ENCODE measurements at regions not wholly inside any gene's neighbourhood (a gene's known extent, or its start where the extent isn't known, plus 50 kb on each side); places are given as distances from the start of the nearest gene placed in this dataset.
A peak's percentile ranks its signal among the peaks of the same experiment; 100 is the strongest.

GRCh38 chr9:82797534-82797933 lies 265.4 kb downstream of the RASEF start:
- peak; percentile 59 for DNase-seq (ENCODE audit: low spot score)
- H3K27ac ChIP-seq: no peak overlapping the region
- no peaks in the 10 kb centered on the region for H3K27me3 ChIP-seq
- TF ChIP-seq CTCF (IDR thresholded peaks at IDR 0.05): no peak
- H3K36me3 ChIP-seq: no peaks in the 10 kb centered on the region
- H3K9me3 ChIP-seq: no peaks in the 10 kb centered on the region
- H3K4me3 ChIP-seq: no peak overlapping the region
- H3K4me1 ChIP-seq: peaks cover 0 to 8% of the 10 kb centered on the region in 2 donors

- TF ChIP-seq CTCF (IDR thresholded peaks at IDR 0.05): no peak
- DNase-seq (ENCODE audit: low spot score): no peak
- no peak overlapping the region for H3K27ac ChIP-seq
Measured at GRCh38 chr9:82799286-82799685, 263.7 kb downstream of the RASEF start.

GRCh38 chr9:82805027-82805426 lies 257.9 kb downstream of the RASEF start:
- H3K9me3 ChIP-seq: no peaks in the 10 kb centered on the region
- no peaks in the 10 kb centered on the region for H3K4me1 ChIP-seq
- no peak overlapping the region for H3K27ac ChIP-seq
- H3K4me3 ChIP-seq: no peak overlapping the region
- no peak for DNase-seq (ENCODE audit: low spot score)
- H3K36me3 ChIP-seq: no peaks in the 10 kb centered on the region
- no peak for TF ChIP-seq CTCF (IDR thresholded peaks at IDR 0.05)
- H3K27me3 ChIP-seq: no peaks in the 10 kb centered on the region

More at GRCh38 chr9:82799286-82799685, 263.7 kb downstream of the RASEF start:
- no peaks in the 10 kb centered on the region for H3K27me3 ChIP-seq
- H3K9me3 ChIP-seq: no peaks in the 10 kb centered on the region
- H3K4me1 ChIP-seq: peaks cover 0 to 8% of the 10 kb centered on the region in 2 donors
- H3K36me3 ChIP-seq: no peaks in the 10 kb centered on the region
- H3K4me3 ChIP-seq: no peak overlapping the region

- Histone ChIP-seq H3K9me3 (no peaks in the 10 kb centered on the region), H3K27ac (no peak overlapping the region), H3K4me3 (no peak overlapping the region), H3K27me3 (no peaks in the 10 kb centered on the region), H3K4me1 (no peaks in the 10 kb centered on the region), H3K36me3 (no peaks in the 10 kb centered on the region)
- TF ChIP-seq CTCF (IDR thresholded peaks at IDR 0.05): no peak
- no peak for DNase-seq (ENCODE audit: low spot score)
Measured at GRCh38 chr9:82808478-82808877, 254.5 kb downstream of the RASEF start.

- Histone ChIP-seq H3K4me3 (no peak overlapping the region), H3K36me3 (no peaks in the 10 kb centered on the region), H3K27me3 (no peaks in the 10 kb centered on the region), H3K9me3 (no peaks in the 10 kb centered on the region), H3K4me1 (no peaks in the 10 kb centered on the region), H3K27ac (no peak overlapping the region)
- no peak for DNase-seq (ENCODE audit: low spot score)
- TF ChIP-seq CTCF (IDR thresholded peaks at IDR 0.05): no peak
Measured at GRCh38 chr9:82810915-82811314, 252.0 kb downstream of the RASEF start.

- TF ChIP-seq CTCF (IDR thresholded peaks at IDR 0.05): no peak
- Histone ChIP-seq H3K4me1 (no peaks in the 10 kb centered on the region), H3K4me3 (no peak overlapping the region), H3K27me3 (no peaks in the 10 kb centered on the region), H3K36me3 (no peaks in the 10 kb centered on the region), H3K27ac (no peak overlapping the region), H3K9me3 (no peaks in the 10 kb centered on the region)
- DNase-seq (ENCODE audit: low spot score): no peak
Measured at GRCh38 chr9:82819260-82819659, 243.7 kb downstream of the RASEF start.

Data from right atrium auricular region (tissue), 2 donors.